ENCODE measurements at regions not wholly inside any gene's neighbourhood (a gene's known extent, or its start where the extent isn't known, plus 50 kb on each side); places are given as distances from the start of the nearest gene placed in this dataset.

DNA sequence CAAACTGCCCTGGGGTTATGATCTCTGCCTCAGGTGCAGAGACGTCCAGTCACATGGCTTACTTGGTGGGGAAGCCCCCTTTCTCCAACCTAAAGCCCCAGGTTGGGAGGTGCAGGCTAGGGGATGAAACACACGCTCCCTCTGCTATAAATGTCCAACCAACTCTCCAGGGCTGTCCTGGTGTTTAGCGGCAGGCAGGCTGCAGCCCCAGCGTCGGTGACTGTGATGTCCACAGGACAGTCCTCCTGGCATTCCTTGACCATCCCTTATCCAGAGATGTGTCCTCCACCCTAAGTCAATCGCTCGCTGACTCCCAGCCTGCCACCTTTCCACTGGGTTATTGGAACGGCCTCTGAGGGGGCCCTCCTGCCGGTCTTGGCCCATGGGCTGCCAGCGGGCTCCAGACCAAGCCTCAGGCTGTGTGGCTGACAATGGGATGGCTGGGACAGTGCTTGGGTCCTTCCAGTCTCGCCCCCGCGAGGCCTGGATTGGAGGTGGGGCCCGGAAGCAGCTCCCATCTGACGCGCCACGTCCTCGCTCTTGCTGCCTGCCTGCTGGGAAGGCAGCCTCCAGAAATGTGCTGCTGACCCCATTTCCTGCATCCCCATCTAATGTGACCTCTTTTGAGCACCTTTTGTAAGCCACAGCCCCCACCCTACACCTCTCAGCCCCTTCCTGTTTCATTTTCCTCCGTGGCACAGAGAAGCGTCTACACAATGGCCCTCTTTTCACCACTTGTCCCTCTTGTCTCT is 60.8 kb upstream of the ADRA2C start:
- no peak for DNase-seq (ENCODE audit: low spot score)
- ATAC-seq: no peak

DNA sequence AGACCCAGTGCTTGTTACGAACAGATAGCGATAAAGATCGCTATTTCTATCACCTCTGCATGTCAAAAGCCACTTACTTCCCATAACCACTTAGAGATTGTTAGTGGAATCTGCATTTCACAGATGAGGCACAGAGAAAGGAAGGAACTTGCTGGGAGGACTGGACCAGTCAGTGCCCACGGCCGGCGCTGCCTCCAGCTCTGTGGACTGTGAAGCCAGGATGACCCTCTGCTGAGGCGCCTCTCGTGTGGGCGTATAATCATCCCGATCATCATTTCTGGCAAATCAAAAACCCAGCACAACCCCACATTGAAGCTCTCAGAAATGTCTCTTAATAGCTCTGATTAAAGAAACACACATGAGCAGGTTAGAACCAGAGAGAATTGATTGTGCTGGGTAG is 61.5 kb upstream of the ADRA2C start:
- DNase-seq (ENCODE audit: low spot score) (no peak), ATAC-seq (no peak)

DNA sequence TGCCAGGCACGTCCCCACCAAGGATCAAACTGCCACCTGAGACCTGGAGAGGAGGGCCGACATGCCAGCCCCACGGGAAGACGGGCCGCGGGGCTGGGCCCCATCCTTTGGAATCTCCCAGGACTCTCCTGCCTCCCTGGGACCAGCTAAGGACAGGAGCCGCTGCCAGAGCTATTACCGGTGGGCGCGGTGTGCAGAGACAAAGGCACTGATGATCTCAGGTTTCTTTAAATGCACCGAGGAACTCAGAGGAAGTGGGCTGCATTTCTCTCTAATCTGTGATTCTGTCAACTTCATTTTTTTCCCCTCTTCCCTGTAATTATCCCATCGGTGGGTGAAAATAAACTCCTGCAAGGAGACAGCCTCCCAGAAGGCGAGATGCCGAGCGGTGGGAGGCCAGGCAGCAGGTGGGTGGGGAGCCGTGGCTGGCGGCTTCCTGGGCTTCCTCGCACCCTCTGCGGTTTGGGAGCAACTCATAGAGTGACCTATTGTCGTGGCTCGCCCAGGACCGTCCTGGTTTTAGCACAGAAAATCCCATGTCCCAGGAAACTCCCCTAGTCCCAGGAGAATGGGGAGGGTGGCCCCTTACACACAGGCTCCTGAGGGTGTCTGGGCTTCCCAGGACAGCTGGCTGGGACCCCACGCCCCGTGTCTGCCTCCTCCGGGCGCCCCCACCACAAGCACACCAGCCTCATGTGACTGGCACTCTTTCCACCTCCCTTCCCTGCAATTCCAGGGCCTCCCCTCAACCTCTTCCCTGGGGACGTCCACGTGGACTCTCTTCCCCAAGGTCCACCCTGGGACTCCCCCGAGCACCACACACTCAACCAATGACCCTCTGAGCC is 62.3 kb upstream of the ADRA2C start:
- DNase-seq (ENCODE audit: low spot score): no peak
- no peak for ATAC-seq

DNA sequence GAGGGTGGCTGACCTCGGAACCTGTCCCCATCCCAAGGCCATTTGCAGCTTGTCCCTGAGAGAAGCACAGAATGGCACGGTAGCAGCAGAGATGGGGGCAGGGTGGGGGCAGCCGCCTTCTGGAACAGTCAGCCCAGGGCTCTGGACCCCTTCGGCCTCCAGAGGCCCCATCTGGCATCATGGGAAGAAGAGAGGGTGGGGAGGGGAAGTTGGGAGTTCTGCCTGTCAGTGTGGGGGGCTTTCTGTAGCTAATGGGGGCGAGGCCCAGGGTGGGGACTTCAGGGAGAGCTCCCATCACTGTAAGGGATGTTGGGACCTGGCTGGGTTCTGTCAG is 62.9 kb upstream of the ADRA2C start:
- no peak for DNase-seq (ENCODE audit: low spot score)
- no peak for ATAC-seq

DNA sequence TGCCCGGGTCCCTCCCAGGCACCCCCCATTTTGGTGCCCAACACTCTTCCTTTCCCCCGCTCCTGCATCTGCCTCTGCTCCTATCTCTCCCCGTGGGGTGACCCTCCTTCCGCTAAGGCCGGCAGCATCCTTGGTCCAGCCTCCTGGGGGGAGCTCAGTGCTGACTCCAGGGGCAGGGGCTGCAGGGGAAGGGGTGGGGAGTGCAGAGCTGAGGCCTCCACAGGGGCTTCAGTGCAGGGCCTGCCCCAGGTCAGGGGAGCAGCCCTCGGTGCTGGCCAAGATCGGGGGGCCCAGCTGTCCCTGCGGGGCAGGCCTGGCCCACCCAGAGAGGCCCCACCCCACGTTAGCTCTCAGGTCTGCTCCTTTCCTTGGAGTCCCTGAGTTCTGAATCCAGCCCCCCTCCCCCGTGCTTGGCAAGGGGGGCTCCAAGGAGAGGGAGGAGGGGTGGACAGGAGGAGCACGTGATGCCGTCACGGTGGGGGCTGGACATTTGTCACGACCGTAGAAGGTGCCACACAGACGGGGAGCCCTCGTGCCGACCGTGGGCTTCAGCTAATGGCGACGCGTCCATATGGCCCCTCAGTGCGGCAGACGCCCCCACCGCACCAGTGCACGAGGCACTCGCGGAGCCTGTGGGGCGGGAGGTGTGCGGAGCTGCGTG is 63.5 kb upstream of the ADRA2C start:
- DNase-seq (ENCODE audit: low spot score) (no peak), ATAC-seq (no peak)

DNA sequence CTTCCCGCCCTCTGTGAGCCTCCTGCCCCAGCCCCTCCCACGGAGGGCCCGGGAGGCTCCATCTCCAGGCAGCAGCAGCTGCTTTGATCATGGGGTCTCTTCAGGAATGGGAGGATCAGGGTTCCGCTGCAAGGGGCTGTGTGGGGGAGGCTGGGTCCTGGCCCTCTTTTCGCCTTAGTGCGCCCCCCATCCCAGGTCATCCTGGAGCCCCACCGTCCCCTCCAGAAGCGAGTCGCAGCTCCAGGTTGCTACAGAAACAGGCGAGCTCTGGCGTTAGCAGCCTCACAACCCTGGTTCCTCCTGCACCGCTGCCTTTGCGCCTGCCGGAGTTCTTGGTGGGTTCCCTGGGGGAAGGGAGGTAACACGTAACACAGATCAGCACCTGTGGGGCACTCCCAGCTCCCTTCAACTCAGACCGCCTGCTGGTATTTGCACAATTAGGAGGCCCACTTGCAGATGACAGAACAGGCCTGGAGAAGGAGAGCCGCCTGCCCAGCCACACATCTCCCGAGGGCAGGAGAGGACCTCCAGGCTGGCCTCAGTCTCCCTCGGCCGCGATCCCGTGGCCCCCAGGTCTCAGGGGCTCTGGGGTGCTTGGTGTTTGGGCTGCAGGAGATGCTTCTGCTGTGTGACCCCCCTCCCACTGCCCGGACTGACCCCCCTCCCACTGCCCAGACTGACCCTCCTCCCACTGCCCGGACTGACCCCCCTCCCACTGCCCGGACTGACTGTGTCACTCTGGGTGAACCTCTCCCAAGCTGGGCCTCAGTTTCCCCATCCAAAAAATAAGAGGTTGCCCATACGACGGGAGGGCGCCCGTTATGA is 64.2 kb upstream of the ADRA2C start:
- ATAC-seq (no peak), DNase-seq (ENCODE audit: low spot score) (no peak)

DNA sequence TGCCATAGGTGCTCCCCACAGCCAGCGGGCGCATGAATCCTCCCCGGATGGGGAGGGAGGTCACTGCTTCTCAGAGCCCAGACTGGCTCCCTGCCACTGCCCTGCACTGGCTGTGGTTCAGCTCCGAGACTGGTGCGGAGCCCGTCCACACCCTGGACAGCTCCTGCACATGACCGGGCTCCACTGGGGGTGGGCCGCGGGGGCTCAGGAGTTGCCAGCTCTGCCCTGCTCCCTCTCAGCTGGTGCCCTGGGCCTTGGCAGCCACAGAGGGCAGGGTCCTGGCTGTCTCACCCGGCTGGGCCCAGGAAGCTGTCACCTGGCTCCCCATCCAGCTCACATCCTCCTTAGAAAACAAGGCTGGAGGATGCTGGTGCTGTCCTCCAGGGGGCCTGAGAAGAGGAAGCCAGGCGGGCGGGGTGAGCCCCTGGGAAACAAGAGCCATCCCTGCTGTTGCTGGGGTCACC is 64.9 kb upstream of the ADRA2C start:
- no peak for ATAC-seq
- no peak for DNase-seq (ENCODE audit: low spot score)

DNA sequence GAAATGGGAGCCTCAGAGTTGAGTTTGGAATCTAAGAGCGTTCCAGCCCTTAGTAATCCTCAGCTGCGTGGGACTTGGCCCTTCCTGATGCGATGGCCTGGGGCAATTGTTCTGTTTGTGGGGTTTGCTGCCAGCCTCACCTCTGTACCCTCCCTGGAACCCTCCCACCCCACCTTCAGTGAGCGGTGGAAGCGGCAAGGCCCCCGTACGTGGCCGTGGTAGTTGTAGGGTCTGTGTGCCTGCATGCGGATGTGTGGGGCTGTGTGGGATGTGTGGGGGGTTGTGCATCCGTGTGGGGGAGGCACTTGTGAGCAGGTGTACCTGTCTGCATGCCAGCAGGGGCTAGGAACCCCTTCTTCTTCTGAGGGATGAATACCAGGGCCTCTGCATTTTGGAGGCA is 65.4 kb upstream of the ADRA2C start:
- ATAC-seq (no peak), DNase-seq (ENCODE audit: low spot score) (no peak)

DNA sequence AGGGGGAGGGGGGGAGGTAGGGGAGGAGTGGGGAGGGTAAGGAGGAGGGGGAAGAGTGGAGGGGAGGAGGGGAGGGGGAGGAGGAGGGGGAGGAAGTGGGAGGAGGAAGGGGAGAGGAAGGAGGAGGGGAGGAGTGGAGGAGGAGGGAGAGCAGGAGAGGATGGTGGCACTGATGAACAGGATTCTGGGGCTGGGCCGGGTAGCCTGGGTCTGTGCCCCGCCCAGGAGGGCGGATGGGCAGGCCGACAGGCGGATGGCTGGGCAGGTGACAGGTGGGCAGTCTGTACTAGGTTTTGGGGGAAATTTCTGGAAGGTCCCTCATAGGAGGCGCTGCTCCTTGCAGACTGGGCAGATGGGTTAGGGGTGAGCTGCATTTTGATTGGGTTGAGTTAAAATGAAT is 66.0 kb upstream of the ADRA2C start:
- DNase-seq (ENCODE audit: low spot score) (no peak), ATAC-seq (no peak)

DNA sequence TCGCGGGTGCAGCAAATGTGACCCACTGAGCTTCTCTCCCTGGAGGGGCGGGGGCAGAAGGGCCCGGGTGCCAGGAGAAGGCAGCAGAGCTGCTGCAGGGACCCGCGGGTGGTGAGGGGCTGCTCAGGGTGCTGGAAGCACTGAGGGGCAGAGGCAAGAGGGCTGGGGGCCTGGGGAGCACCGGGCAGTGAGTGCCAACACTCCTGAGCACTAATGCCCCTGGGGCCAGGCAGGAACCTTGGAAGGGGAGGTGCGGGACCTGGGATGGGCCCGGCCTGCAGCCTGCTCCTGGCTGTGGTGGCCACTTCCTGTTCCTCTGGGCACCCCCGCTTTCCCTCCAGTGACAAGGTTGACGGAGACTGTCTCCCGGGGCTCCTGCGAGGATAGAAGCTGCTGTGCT is 66.5 kb upstream of the ADRA2C start:
- DNase-seq (ENCODE audit: low spot score) (no peak), ATAC-seq (no peak)

DNA sequence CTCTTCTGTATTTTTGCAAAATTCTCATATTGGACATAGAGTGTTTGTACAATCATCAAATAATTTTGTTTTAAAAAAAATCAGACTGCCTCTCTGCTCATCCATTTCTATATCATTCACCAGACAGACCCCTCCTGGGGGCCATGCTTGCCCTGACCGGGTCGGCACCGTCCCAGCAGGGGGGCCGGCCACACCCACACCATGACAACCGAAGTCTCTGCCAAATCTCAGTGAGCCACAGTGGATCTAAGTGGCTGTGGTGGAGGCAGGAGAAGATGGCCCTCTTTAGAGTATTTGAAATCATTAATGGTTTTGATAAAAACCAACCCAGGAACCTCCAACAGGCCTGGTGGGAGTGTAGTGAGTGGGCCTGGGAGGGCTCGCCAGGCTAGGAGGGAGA is 66.9 kb upstream of the ADRA2C start:
- ATAC-seq: no peak
- DNase-seq (ENCODE audit: low spot score): no peak

DNA sequence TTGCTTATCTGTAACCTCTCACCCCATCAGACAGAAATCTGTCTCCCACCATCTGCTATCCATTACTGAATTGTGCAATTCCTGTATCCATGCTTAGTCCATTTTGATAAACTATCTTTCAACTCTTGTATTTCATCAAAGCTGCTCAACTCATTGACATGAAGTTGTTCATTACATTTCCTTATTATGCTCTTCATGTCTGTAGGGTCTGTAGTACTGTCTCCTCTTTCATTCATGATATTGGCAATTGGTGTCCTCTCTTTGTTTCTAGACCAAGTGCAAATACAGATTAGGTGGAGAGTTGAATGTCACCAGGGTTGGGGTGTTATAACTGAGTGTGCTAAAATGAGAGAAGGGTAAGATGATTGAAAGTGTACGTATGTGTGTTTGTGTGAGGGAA is 69.2 kb upstream of the ADRA2C start:
- no peak for ATAC-seq
- no peak for DNase-seq (ENCODE audit: low spot score)

DNA sequence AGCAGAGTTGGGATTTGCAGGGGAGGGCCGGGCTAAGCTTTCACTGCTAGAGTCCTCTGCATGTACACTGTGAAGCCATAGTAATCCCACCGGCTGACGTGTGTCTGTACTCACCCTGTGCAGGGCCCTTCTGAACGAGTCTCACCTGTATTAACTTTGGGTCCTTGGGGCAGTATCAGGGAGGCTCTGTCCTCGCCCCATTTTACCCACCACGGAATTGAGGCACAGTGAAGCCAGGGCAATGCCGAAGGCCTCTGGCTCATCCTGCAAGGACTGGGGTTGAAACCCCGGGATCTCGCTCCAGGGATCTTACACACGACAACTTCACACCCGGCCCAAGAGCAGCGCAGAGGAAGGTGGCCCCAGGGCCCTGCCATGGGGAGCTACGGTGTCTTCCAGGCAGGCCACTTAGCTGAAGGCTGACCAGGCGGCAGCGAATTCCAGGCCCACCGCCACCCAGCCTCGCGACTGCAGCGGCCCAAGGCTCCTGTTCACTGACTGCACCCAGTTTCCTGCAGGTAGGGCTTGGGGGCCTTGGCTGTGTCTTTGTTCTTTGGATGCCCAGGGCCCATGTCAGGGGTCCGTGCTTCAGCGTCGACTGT is 75.5 kb upstream of the ADRA2C start:
- ATAC-seq (no peak), DNase-seq (ENCODE audit: low spot score) (no peak)

DNA sequence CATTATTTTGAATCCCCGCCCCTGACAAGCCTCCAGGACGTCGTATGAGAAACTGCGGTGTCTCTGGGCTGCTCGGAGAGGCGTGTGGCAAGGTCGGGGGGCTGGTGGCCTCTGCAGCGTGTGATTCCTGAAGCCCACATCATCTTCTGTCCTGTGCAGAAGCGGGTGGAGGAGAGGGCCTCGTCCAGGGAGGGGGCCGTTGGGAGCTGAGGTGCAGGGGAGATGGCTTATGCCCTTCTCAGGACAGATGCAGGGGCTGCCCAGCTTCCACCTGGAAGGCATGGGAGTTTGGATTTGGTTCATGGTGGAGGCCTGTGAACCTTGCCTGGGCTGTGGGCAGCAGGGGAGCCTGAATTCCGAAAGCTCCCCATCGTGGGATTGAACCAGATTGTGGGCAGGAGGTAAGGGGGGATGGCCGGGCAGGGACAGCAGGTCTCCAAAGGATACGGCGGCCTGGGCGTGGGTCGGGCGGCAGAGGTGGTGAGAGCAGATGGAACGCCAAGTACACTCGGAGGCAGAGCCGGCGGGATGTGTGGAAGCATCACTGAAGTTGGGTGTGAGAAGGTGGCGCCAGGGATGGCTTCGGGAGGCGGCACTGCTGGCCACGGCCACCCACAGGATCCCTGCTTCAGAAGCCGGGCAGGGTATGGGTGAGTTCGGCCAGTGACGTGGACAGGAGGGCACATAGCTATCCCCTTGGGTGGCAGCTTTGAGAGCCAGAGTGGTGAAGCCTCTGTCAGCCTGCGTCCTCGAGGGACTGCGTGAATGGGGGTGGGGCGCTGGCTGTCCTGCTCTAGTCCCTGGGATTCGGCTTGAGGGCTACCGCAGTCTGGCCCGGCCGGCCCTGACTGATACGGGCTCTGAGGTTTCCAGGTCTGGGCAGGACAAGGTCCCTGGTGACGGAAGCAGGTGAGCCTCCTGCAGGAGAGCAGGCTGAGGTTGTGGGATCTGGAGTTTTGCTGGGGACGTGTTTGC is 76.3 kb upstream of the ADRA2C start:
- DNase-seq (ENCODE audit: low spot score): no peak
- no peak for ATAC-seq

DNA sequence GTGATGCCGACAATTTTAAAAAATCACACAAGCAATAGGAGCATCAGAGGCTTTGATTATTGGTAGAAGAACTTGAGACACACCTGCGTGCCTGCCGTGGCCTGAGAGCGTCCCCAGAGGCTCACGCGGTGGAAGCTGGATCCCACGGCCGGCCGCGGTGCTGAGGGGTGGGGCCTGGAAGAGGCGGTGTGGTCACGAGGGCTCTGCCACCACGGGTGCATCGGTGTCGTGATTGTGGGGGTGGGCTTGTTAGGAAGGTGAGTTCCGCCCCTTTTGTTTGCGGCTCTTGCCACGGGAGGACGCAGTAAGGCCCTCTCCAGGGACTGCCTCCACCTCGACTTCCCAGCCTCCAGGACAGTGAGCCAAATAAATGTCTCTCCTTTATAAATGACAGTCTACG is 77.2 kb upstream of the ADRA2C start:
- DNase-seq (ENCODE audit: low spot score) (no peak), ATAC-seq (no peak)

DNA sequence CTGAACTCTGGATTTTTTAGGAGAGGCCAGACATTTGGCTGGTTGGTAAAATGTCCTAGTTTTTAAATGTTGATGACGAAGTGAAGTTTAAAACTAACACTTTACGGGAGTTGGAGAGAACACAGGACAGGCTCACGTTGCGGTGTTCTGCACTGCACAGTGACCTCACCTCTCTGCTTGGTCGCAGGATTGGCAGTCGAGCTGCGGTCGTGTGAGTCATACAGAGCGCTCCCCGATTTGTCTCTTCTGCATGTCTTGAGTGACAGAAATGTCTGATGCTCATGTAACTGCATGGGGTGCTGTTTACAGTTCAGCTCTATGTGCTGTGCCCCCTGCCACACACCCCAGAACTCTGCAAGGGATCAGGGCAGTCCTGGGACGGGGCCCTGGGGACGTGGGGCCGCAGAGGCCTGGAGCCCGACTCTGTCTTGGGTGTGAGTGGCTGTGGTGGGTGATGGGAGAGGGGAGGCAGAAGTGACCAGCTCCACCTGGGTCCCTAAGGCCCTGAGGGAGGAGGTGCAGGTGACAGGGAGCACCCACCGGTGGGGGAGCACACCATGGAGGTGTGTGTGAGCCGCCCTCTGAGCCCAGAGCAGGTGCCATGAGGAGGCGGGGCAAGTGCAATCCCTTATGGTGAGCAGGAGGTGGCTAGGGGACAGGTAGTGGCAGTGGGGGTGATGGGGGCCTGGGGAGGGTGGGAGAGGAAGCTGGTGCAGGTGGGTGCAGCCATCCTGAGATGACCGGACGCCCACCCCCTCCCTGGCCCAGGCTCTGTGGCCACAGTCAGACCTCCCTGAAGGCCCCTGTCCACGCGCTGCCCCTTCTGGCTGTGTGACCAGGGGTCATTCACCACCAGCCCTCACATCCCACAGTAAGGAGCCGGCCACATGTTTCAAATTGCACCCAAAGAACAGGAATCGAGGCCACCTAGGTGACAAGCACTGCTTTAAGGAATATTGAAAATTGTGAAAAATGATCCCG is 77.9 kb upstream of the ADRA2C start:
- DNase-seq (ENCODE audit: low spot score): no peak
- ATAC-seq: no peak

DNA sequence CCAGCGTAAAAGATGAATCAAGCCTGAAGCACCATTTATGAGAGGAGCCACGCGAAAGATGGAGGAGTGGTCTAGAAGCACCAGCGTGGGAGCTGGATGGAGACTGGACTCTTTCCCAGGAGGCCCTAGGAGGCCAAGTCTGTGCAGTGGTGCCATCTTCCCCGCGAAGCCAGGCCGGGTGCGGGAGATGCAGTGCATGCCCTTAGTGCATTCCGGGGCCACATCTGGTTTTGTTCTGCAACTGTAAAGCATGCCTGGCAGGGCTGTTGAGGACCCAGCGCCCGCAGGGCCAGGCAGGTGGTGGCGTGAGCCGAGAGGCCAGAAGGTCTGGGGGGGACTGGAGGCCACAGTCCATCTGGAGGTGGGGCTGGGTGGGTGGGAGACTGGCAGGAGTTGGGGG is 78.6 kb upstream of the ADRA2C start:
- no peak for ATAC-seq
- DNase-seq (ENCODE audit: low spot score): no peak

DNA sequence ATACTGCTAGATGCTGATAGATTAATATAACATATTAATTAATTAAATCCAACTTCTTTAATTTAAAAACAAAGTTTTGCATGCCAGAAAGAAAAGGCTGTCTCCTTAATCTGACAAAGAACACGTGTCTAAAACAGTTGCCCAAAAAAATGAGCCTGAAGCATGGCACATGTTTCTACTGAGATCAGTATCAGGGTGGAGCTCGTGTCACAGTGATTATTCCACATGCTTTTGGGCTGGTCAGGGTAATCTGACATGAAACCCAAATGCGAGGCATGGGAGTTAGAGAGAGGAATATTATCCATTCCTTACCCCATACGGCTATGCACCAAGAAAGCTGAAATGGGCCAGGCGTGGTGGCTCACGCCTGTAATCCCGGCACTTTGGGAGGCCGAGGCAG is 79.4 kb upstream of the ADRA2C start:
- DNase-seq (ENCODE audit: low spot score): no peak
- ATAC-seq: no peak
